ENCODE measurements at regions not wholly inside any gene's neighbourhood (a gene's known extent, or its start where the extent isn't known, plus 50 kb on each side); places are given as distances from the start of the nearest gene placed in this dataset.

- DNase-seq (ENCODE audit: low read depth) = peak; percentile 20
Measured at GRCh38 chr16:86632206-86632605, 53.9 kb downstream of the FOXL1 start.

GRCh38 chr16:86632944-86633343, 54.6 kb downstream of the FOXL1 start:
- DNase-seq (ENCODE audit: low read depth) = no peak

GRCh38 chr16:86634292-86634691, 55.9 kb downstream of the FOXL1 start:
- peak; percentile 54 for DNase-seq (ENCODE audit: low read depth)

GRCh38 chr16:86635176-86635876, 57.0 kb downstream of the FOXL1 start:
- DNase-seq (ENCODE audit: low read depth) = no peak

GRCh38 chr16:86635926-86636325, 57.6 kb downstream of the FOXL1 start:
- DNase-seq (ENCODE audit: low read depth) = no peak

- no peak for DNase-seq (ENCODE audit: low read depth)
Measured at GRCh38 chr16:86637744-86638143, 59.4 kb downstream of the FOXL1 start.

GRCh38 chr16:86638642-86639041, 60.3 kb downstream of the FOXL1 start:
- DNase-seq (ENCODE audit: low read depth) = no peak

- DNase-seq (ENCODE audit: low read depth) = no peak
Measured at GRCh38 chr16:86639354-86639753, 61.0 kb downstream of the FOXL1 start.

- DNase-seq (ENCODE audit: low read depth) = no peak
Measured at GRCh38 chr16:86640265-86640843, 62.0 kb downstream of the FOXL1 start.

- no peak for DNase-seq (ENCODE audit: low read depth)
Measured at GRCh38 chr16:86642087-86642486, 63.7 kb downstream of the FOXL1 start.

GRCh38 chr16:86643671-86644070, 65.3 kb downstream of the FOXL1 start:
- no peak for DNase-seq (ENCODE audit: low read depth)

- DNase-seq (ENCODE audit: low read depth) = no peak
Measured at GRCh38 chr16:86647561-86647960, 69.2 kb downstream of the FOXL1 start.

GRCh38 chr16:86649875-86650274, 71.5 kb downstream of the FOXL1 start:
- DNase-seq (ENCODE audit: low read depth) = no peak

GRCh38 chr16:86651013-86651627, 72.8 kb downstream of the FOXL1 start:
- no peak for DNase-seq (ENCODE audit: low read depth)

- DNase-seq (ENCODE audit: low read depth) = no peak
Measured at GRCh38 chr16:86651823-86652222, 73.5 kb downstream of the FOXL1 start.

- DNase-seq (ENCODE audit: low read depth) = no peak
Measured at GRCh38 chr16:86653285-86654006, 75.1 kb downstream of the FOXL1 start.

GRCh38 chr16:86657972-86658371, 79.6 kb downstream of the FOXL1 start:
- DNase-seq (ENCODE audit: low read depth) = no peak

GRCh38 chr16:86660623-86661022, 82.3 kb downstream of the FOXL1 start:
- DNase-seq (ENCODE audit: low read depth) = no peak

GRCh38 chr16:86661706-86662105, 83.4 kb downstream of the FOXL1 start:
- no peak for DNase-seq (ENCODE audit: low read depth)

GRCh38 chr16:86662195-86662594, 83.8 kb downstream of the FOXL1 start:
- DNase-seq (ENCODE audit: low read depth) = no peak

GRCh38 chr16:86662740-86663139, 84.4 kb downstream of the FOXL1 start:
- DNase-seq (ENCODE audit: low read depth) = no peak

GRCh38 chr16:86663685-86664521, 85.6 kb downstream of the FOXL1 start:
- DNase-seq (ENCODE audit: low read depth) = peak; percentile 71

Measured in ELR (cell line).